ENCODE measurements at regions not wholly inside any gene's neighbourhood (a gene's known extent, or its start where the extent isn't known, plus 50 kb on each side); places are given as distances from the start of the nearest gene placed in this dataset.

DNA sequence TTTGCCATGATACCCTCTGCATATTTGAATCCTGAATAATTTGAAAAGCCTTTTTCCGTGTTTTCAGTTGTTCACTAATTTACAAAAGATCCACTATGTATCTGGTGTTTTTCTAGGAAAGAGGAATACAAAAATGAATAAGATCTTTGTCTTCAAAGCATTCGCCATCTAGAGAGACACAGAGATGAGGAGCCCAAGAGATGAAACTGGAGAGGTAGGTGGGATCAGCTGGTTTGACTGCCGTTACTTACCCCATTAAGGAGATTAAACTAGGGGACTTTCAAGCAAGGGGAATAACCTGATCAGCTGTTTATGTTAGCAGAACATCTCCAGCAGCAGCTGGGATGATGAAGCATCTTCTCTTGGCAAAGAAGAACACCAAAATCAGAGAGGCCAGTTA, 150.2 kb upstream of the SATB2 start:
- TF ChIP-seq ZNF24 (IDR thresholded peaks at IDR 0.05) (no peak), TARDBP (CRISPR knock-in tag; IDR thresholded peaks at IDR 0.05) (no peak), ZSCAN21 (CRISPR knock-in tag; IDR thresholded peaks at IDR 0.05; ENCODE audit: borderline replicate concordance) (no peak), AGO1 (IDR thresholded peaks at IDR 0.05; ENCODE audit: low read depth, low read length, poor library complexity, severe bottlenecking) (no peak), POLR2A (IDR thresholded peaks at IDR 0.05; ENCODE audit: insufficient read depth in 1 of 2, low read depth in 2 of 2, low read length in 2 of 2) (no peak)
- TF ChIP-seq, protein P1, sequence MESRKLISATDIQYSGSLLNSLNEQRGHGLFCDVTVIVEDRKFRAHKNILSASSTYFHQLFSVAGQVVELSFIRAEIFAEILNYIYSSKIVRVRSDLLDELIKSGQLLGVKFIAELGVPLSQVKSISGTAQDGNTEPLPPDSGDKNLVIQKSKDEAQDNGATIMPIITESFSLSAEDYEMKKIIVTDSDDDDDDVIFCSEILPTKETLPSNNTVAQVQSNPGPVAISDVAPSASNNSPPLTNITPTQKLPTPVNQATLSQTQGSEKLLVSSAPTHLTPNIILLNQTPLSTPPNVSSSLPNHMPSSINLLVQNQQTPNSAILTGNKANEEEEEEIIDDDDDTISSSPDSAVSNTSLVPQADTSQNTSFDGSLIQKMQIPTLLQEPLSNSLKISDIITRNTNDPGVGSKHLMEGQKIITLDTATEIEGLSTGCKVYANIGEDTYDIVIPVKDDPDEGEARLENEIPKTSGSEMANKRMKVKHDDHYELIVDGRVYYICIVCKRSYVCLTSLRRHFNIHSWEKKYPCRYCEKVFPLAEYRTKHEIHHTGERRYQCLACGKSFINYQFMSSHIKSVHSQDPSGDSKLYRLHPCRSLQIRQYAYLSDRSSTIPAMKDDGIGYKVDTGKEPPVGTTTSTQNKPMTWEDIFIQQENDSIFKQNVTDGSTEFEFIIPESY (CRISPR knock-in tag; IDR thresholded peaks at IDR 0.05) = no peak
- TF ChIP-seq, protein P2, sequence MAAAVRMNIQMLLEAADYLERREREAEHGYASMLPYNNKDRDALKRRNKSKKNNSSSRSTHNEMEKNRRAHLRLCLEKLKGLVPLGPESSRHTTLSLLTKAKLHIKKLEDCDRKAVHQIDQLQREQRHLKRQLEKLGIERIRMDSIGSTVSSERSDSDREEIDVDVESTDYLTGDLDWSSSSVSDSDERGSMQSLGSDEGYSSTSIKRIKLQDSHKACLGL (CRISPR knock-in tag; IDR thresholded peaks at IDR 0.05) = no peak
- TF ChIP-seq, protein P3, sequence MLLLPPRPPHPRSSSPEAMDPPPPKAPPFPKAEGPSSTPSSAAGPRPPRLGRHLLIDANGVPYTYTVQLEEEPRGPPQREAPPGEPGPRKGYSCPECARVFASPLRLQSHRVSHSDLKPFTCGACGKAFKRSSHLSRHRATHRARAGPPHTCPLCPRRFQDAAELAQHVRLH (CRISPR knock-in tag; IDR thresholded peaks at IDR 0.05; ENCODE audit: borderline replicate concordance, low read depth) = no peak
